ENCODE measurements at regions not wholly inside any gene's neighbourhood (a gene's known extent, or its start where the extent isn't known, plus 50 kb on each side); places are given as distances from the start of the nearest gene placed in this dataset.

GRCh38 chr10:3539696-3540383 lies 245.2 kb downstream of the KLF6 start:
- no peaks in the 10 kb centered on the region for H3K79me2 ChIP-seq (ENCODE audit: control insufficient read depth, insufficient read depth, low read length)
- no peak overlapping the region for H2AK5ac ChIP-seq (ENCODE audit: low read length)
- no peak overlapping the region for H2BK15ac ChIP-seq (replicated peaks; ENCODE audit: low read depth)
- H3K4ac ChIP-seq (ENCODE audit: low read depth, low read length), result no peak overlapping the region
- no peak overlapping the region for H4K8ac ChIP-seq (ENCODE audit: low read depth, low read length)
- no peak for DNase-seq
- no peaks in the 10 kb centered on the region for H3K79me1 ChIP-seq (ENCODE audit: low read length)
- no peaks in the 10 kb centered on the region for H3K36me3 ChIP-seq (ENCODE audit: control insufficient read depth, insufficient read depth, low read length)
- H3K27ac ChIP-seq (ENCODE audit: low read depth, low read length), result no peak overlapping the region
- H2BK5ac ChIP-seq (ENCODE audit: low read length), result no peak overlapping the region
- no peak overlapping the region for H4K5ac ChIP-seq (ENCODE audit: low read length)
- no peak overlapping the region for H3K18ac ChIP-seq (ENCODE audit: low read length)
- no peaks in the 10 kb centered on the region for H3K27me3 ChIP-seq (ENCODE audit: insufficient read depth, low read length, poor library complexity)
- no peak overlapping the region for H2BK120ac ChIP-seq (ENCODE audit: low read depth, low read length)
- no peak overlapping the region for H3K9ac ChIP-seq (ENCODE audit: low read length)
- no peak overlapping the region for H3K56ac ChIP-seq (ENCODE audit: low read length)
- no peak overlapping the region for H3K23ac ChIP-seq (ENCODE audit: low read length)
- no peaks in the 10 kb centered on the region for H3K4me1 ChIP-seq (ENCODE audit: control insufficient read depth, low read depth, low read length)
- H3K4me2 ChIP-seq (ENCODE audit: low read length), result no peak overlapping the region
- no peak overlapping the region for H3K4me3 ChIP-seq (ENCODE audit: low read length)
- no CpG with 5 or more reads among the region's 20 CpGs for WGBS (ENCODE audit: extremely low coverage, insufficient coverage, low lambda C conversion rate)

GRCh38 chr10:3538656-3539531 lies 246.1 kb downstream of the KLF6 start:
- H3K18ac ChIP-seq (ENCODE audit: low read length), result peak overlapping the region; percentile 7
- no peak overlapping the region for H3K4me3 ChIP-seq (ENCODE audit: low read length)

GRCh38 chr10:3538291-3538655 lies 246.7 kb downstream of the KLF6 start:
- H3K56ac ChIP-seq (ENCODE audit: low read length), result no peak overlapping the region
- no peaks in the 10 kb centered on the region for H3K27me3 ChIP-seq (ENCODE audit: insufficient read depth, low read length, poor library complexity)
- H3K4ac ChIP-seq (ENCODE audit: low read depth, low read length), result no peak overlapping the region
- no peak overlapping the region for H2BK120ac ChIP-seq (ENCODE audit: low read depth, low read length)
- peak; percentile 20 for DNase-seq
- no peak overlapping the region for H4K8ac ChIP-seq (ENCODE audit: low read depth, low read length)
- no peak overlapping the region for H3K4me3 ChIP-seq (ENCODE audit: low read length)
- no peak overlapping the region for H3K4me2 ChIP-seq (ENCODE audit: low read length)
- no peak overlapping the region for H2AK5ac ChIP-seq (ENCODE audit: low read length)
- no peak overlapping the region for H3K18ac ChIP-seq (ENCODE audit: low read length)
- WGBS (ENCODE audit: extremely low coverage, insufficient coverage, low lambda C conversion rate), result no CpG with 5 or more reads among the region's 6 CpGs
- H3K27ac ChIP-seq (ENCODE audit: low read depth, low read length), result no peak overlapping the region
- no peak overlapping the region for H4K5ac ChIP-seq (ENCODE audit: low read length)
- no peak overlapping the region for H3K9ac ChIP-seq (ENCODE audit: low read length)
- no peaks in the 10 kb centered on the region for H3K36me3 ChIP-seq (ENCODE audit: control insufficient read depth, insufficient read depth, low read length)
- H2BK15ac ChIP-seq (replicated peaks; ENCODE audit: low read depth), result no peak overlapping the region
- no peak overlapping the region for H3K23ac ChIP-seq (ENCODE audit: low read length)
- no peak overlapping the region for H2BK5ac ChIP-seq (ENCODE audit: low read length)
- H3K79me1 ChIP-seq (ENCODE audit: low read length), result no peaks in the 10 kb centered on the region
- H3K4me1 ChIP-seq (ENCODE audit: control insufficient read depth, low read depth, low read length), result no peaks in the 10 kb centered on the region
- no peaks in the 10 kb centered on the region for H3K79me2 ChIP-seq (ENCODE audit: control insufficient read depth, insufficient read depth, low read length)

More at GRCh38 chr10:3538656-3539531, 246.1 kb downstream of the KLF6 start:
- no peaks in the 10 kb centered on the region for H3K27me3 ChIP-seq (ENCODE audit: insufficient read depth, low read length, poor library complexity)
- H4K5ac ChIP-seq (ENCODE audit: low read length), result no peak overlapping the region
- H3K4me1 ChIP-seq (ENCODE audit: control insufficient read depth, low read depth, low read length), result no peaks in the 10 kb centered on the region
- H2AK5ac ChIP-seq (ENCODE audit: low read length), result no peak overlapping the region
- H2BK5ac ChIP-seq (ENCODE audit: low read length), result no peak overlapping the region
- no peak overlapping the region for H3K27ac ChIP-seq (ENCODE audit: low read depth, low read length)
- H3K79me2 ChIP-seq (ENCODE audit: control insufficient read depth, insufficient read depth, low read length), result no peaks in the 10 kb centered on the region
- no peak overlapping the region for H3K9ac ChIP-seq (ENCODE audit: low read length)
- no peaks in the 10 kb centered on the region for H3K36me3 ChIP-seq (ENCODE audit: control insufficient read depth, insufficient read depth, low read length)
- DNase-seq, result peak; percentile 95
- H2BK120ac ChIP-seq (ENCODE audit: low read depth, low read length), result no peak overlapping the region
- no peak overlapping the region for H3K4me2 ChIP-seq (ENCODE audit: low read length)
- no peak overlapping the region for H2BK15ac ChIP-seq (replicated peaks; ENCODE audit: low read depth)
- no peak overlapping the region for H3K4ac ChIP-seq (ENCODE audit: low read depth, low read length)
- no CpG with 5 or more reads among the region's 25 CpGs for WGBS (ENCODE audit: extremely low coverage, insufficient coverage, low lambda C conversion rate)
- H4K8ac ChIP-seq (ENCODE audit: low read depth, low read length), result no peak overlapping the region
- H3K23ac ChIP-seq (ENCODE audit: low read length), result no peak overlapping the region
- H3K79me1 ChIP-seq (ENCODE audit: low read length), result no peaks in the 10 kb centered on the region
- no peak overlapping the region for H3K56ac ChIP-seq (ENCODE audit: low read length)

GRCh38 chr10:3537518-3537917 lies 247.5 kb downstream of the KLF6 start:
- Histone ChIP-seq H3K79me1 (ENCODE audit: low read length) (no peaks in the 10 kb centered on the region), H2BK15ac (replicated peaks; ENCODE audit: low read depth) (no peak overlapping the region), H3K36me3 (ENCODE audit: control insufficient read depth, insufficient read depth, low read length) (no peaks in the 10 kb centered on the region), H2AK5ac (ENCODE audit: low read length) (no peak overlapping the region), H2BK5ac (ENCODE audit: low read length) (no peak overlapping the region), H3K18ac (ENCODE audit: low read length) (no peak overlapping the region), H3K4ac (ENCODE audit: low read depth, low read length) (no peak overlapping the region), H3K4me2 (ENCODE audit: low read length) (no peak overlapping the region), H4K8ac (ENCODE audit: low read depth, low read length) (no peak overlapping the region), H3K4me1 (ENCODE audit: control insufficient read depth, low read depth, low read length) (no peaks in the 10 kb centered on the region), H3K56ac (ENCODE audit: low read length) (no peak overlapping the region), H3K27me3 (ENCODE audit: insufficient read depth, low read length, poor library complexity) (no peaks in the 10 kb centered on the region), H3K23ac (ENCODE audit: low read length) (no peak overlapping the region), H3K9ac (ENCODE audit: low read length) (no peak overlapping the region), H3K4me3 (ENCODE audit: low read length) (no peak overlapping the region), H3K79me2 (ENCODE audit: control insufficient read depth, insufficient read depth, low read length) (no peaks in the 10 kb centered on the region), H4K5ac (ENCODE audit: low read length) (no peak overlapping the region), H2BK120ac (ENCODE audit: low read depth, low read length) (no peak overlapping the region), H3K27ac (ENCODE audit: low read depth, low read length) (no peak overlapping the region)
- no CpG with 5 or more reads among the region's 3 CpGs for WGBS (ENCODE audit: extremely low coverage, insufficient coverage, low lambda C conversion rate)
- peak; percentile 67 for DNase-seq

- H3K79me1 ChIP-seq (ENCODE audit: low read length), result no peaks in the 10 kb centered on the region
- no peak overlapping the region for H4K5ac ChIP-seq (ENCODE audit: low read length)
- no peak overlapping the region for H3K4me3 ChIP-seq (ENCODE audit: low read length)
- no peak for DNase-seq
- H3K9ac ChIP-seq (ENCODE audit: low read length), result no peak overlapping the region
- no peaks in the 10 kb centered on the region for H3K36me3 ChIP-seq (ENCODE audit: control insufficient read depth, insufficient read depth, low read length)
- no peak overlapping the region for H4K8ac ChIP-seq (ENCODE audit: low read depth, low read length)
- H3K18ac ChIP-seq (ENCODE audit: low read length), result no peak overlapping the region
- no peaks in the 10 kb centered on the region for H3K79me2 ChIP-seq (ENCODE audit: control insufficient read depth, insufficient read depth, low read length)
- H3K27me3 ChIP-seq (ENCODE audit: insufficient read depth, low read length, poor library complexity), result no peaks in the 10 kb centered on the region
- no peak overlapping the region for H3K56ac ChIP-seq (ENCODE audit: low read length)
- no peak overlapping the region for H3K23ac ChIP-seq (ENCODE audit: low read length)
- H2AK5ac ChIP-seq (ENCODE audit: low read length), result no peak overlapping the region
- no peak overlapping the region for H2BK5ac ChIP-seq (ENCODE audit: low read length)
- H3K4me2 ChIP-seq (ENCODE audit: low read length), result no peak overlapping the region
- no CpG with 5 or more reads among the region's 7 CpGs for WGBS (ENCODE audit: extremely low coverage, insufficient coverage, low lambda C conversion rate)
- H2BK120ac ChIP-seq (ENCODE audit: low read depth, low read length), result no peak overlapping the region
- no peaks in the 10 kb centered on the region for H3K4me1 ChIP-seq (ENCODE audit: control insufficient read depth, low read depth, low read length)
- H3K27ac ChIP-seq (ENCODE audit: low read depth, low read length), result no peak overlapping the region
- no peak overlapping the region for H3K4ac ChIP-seq (ENCODE audit: low read depth, low read length)
- no peak overlapping the region for H2BK15ac ChIP-seq (replicated peaks; ENCODE audit: low read depth)
These were observed 250.0 kb downstream of the KLF6 start for GRCh38 chr10:3535001-3535400.

Measured in mesendoderm (in vitro differentiated cells).